ENCODE measurements at regions not wholly inside any gene's neighbourhood (a gene's known extent, or its start where the extent isn't known, plus 50 kb on each side); places are given as distances from the start of the nearest gene placed in this dataset.

DNA sequence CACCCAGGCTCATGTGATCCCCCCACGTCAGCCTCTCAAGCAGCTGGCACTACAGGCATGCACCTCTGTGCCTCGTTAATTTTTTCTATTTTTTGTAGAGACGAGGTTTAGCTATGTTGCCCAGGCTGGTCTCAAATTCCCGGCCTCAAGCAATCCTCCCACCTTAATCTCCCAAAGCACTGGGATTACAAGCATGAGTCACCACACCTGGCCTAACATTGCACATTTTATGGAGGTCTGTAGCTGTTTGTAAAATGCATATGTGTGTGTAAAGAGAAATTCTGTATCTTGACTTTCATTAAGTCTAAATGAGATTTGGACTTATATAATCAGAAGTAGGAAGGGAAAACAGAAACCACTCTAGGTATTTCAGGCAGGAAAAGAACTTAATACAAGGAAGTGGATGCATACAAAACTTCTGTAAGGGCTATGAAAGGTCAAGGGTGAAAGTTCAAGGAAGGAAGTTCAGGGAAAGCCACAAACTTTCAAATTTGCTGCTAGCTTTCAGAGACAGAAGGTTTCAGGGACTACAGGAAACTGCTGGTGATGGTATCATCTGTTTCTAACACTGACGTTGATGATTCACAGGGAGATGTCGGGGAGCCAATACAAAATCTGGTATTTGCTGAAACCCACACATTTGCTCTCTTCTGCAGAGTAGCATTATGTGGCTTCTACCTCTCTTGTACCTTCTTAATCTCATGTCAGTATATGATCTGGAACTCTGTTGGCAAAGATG lies 209.4 kb downstream of the PIK3R1 start:
- no peak for TF ChIP-seq CTCF (conservative IDR thresholded peaks at IDR 0.05)
- no peak for TF ChIP-seq ZFX (IDR thresholded peaks at IDR 0.05)
- H3K27ac ChIP-seq: no peak overlapping the region

GRCh38 chr5:68426586-68426985 lies 211.0 kb downstream of the PIK3R1 start:
- TF ChIP-seq ZFX (IDR thresholded peaks at IDR 0.05) (no peak), CTCF (conservative IDR thresholded peaks at IDR 0.05) (no peak)
- H3K27ac ChIP-seq: no peak overlapping the region

DNA sequence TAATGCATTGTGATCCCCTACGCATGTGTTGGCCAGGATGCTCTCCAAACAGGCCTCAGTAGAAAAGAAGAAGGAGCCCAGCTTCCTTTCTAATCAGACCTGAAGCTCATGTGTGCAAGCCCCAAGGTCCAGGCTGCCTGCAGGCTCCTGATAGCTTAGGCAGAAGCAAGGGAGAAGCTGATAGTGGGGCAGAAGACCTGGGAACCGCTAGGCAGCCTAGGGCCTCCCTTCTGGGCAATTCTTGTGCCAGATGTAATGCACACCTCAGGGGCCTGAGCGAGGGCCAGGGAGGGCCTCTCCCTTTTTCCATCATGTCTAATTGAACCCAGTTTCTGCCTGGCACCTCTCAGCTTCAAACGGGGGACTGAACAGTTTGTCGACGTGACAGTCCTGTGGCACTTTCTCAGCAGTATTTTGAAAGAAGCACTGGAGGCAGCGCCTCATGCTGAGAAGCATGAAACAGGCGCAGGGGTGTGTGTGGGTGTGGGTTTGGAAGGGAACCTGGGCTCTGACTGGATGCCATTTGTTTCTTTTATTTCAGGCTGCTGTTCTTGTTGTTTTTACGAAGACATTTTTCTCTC lies 212.8 kb downstream of the PIK3R1 start:
- TF ChIP-seq CTCF (conservative IDR thresholded peaks at IDR 0.05): no peak
- no peak for TF ChIP-seq ZFX (IDR thresholded peaks at IDR 0.05)
- no peak overlapping the region for H3K27ac ChIP-seq

- no peak for TF ChIP-seq ZFX (IDR thresholded peaks at IDR 0.05)
- TF ChIP-seq CTCF (conservative IDR thresholded peaks at IDR 0.05): no peak
- no peak overlapping the region for H3K27ac ChIP-seq
Measured at GRCh38 chr5:68429510-68429909, 214.0 kb downstream of the PIK3R1 start.

DNA sequence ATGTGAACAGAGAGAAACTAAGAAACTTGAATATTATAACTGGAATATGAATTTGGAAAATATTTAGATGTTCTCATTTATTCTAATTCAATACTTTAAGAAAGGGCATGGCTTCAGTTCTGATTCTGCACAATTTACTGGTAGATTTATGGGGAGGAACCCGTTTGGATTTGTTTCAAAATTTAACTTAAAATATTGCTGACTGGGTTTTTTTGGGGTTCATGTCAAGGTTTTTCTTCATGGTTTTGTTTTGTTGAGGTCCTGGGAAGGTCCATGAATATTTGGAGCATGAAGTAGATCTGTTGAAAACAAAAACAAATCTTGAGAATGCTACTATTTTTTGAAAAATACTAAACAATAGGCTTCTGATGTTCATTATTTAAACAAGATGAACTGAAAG lies 214.7 kb downstream of the PIK3R1 start:
- no peak for TF ChIP-seq ZFX (IDR thresholded peaks at IDR 0.05)
- TF ChIP-seq CTCF (conservative IDR thresholded peaks at IDR 0.05): no peak
- H3K27ac ChIP-seq: no peak overlapping the region

DNA sequence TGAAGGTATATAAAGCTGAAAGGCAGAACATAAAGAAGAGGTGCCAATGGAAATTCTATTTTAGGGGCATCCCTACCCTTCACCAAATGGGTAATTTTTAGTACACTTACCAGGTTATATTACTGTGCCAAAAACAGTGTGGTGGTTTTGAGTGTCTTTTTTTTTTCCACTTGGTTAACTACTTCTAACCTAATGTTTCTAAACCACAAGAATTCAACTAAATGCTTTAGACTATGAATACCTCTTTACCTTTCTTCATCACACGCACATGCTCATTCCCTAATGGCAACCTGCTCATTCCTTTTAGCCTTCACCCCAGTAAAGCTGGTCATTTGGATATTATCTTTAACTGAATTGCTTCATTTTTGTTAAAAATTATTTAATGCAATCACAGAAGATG lies 215.6 kb downstream of the PIK3R1 start:
- no peak overlapping the region for H3K27ac ChIP-seq
- TF ChIP-seq ZFX (IDR thresholded peaks at IDR 0.05) (no peak), CTCF (conservative IDR thresholded peaks at IDR 0.05) (no peak)

GRCh38 chr5:68431601-68432337 lies 216.2 kb downstream of the PIK3R1 start:
- H3K27ac ChIP-seq: no peak overlapping the region
- TF ChIP-seq CTCF (conservative IDR thresholded peaks at IDR 0.05): no peak
- no peak for TF ChIP-seq ZFX (IDR thresholded peaks at IDR 0.05)
